ENCODE measurements at regions not wholly inside any gene's neighbourhood (a gene's known extent, or its start where the extent isn't known, plus 50 kb on each side); places are given as distances from the start of the nearest gene placed in this dataset.
A peak's percentile ranks its signal among the peaks of the same experiment; 100 is the strongest.

- Histone ChIP-seq H3K79me2 (ENCODE audit: control insufficient read depth, insufficient read depth, low read length) (no peaks in the 10 kb centered on the region), H3K4ac (ENCODE audit: low read depth, low read length) (no peak overlapping the region), H2BK15ac (replicated peaks; ENCODE audit: low read depth) (no peak overlapping the region), H2BK5ac (ENCODE audit: low read length) (no peak overlapping the region), H3K56ac (ENCODE audit: low read length) (no peak overlapping the region), H3K4me3 (ENCODE audit: low read length) (no peak overlapping the region), H3K18ac (ENCODE audit: low read length) (no peak overlapping the region), H3K23ac (ENCODE audit: low read length) (no peak overlapping the region), H3K79me1 (ENCODE audit: low read length) (no peaks in the 10 kb centered on the region), H3K27ac (ENCODE audit: low read depth, low read length) (no peak overlapping the region), H4K8ac (ENCODE audit: low read depth, low read length) (no peak overlapping the region), H3K36me3 (ENCODE audit: control insufficient read depth, insufficient read depth, low read length) (no peaks in the 10 kb centered on the region), H4K5ac (ENCODE audit: low read length) (no peak overlapping the region), H2AK5ac (ENCODE audit: low read length) (no peak overlapping the region), H3K4me2 (ENCODE audit: low read length) (no peak overlapping the region), H3K9ac (ENCODE audit: low read length) (no peak overlapping the region), H2BK120ac (ENCODE audit: low read depth, low read length) (no peak overlapping the region), H3K27me3 (ENCODE audit: insufficient read depth, low read length, poor library complexity) (no peaks in the 10 kb centered on the region), H3K4me1 (ENCODE audit: control insufficient read depth, low read depth, low read length) (peaks cover 10% of the 10 kb centered on the region)
- no peak for DNase-seq
- WGBS (ENCODE audit: extremely low coverage, insufficient coverage, low lambda C conversion rate): no CpG with 5 or more reads among the region's 11 CpGs
Measured at GRCh38 chr14:51396222-51396815, 156.3 kb downstream of the TMX1 start.

GRCh38 chr14:51398898-51399297 is 158.9 kb downstream of the TMX1 start:
- Histone ChIP-seq H3K4ac (ENCODE audit: low read depth, low read length) (no peak overlapping the region), H3K79me1 (ENCODE audit: low read length) (no peaks in the 10 kb centered on the region), H3K23ac (ENCODE audit: low read length) (no peak overlapping the region), H2AK5ac (ENCODE audit: low read length) (no peak overlapping the region), H3K27me3 (ENCODE audit: insufficient read depth, low read length, poor library complexity) (no peaks in the 10 kb centered on the region), H3K56ac (ENCODE audit: low read length) (peak overlapping the region; percentile 3), H2BK15ac (replicated peaks; ENCODE audit: low read depth) (no peak overlapping the region), H3K36me3 (ENCODE audit: control insufficient read depth, insufficient read depth, low read length) (no peaks in the 10 kb centered on the region), H3K27ac (ENCODE audit: low read depth, low read length) (no peak overlapping the region), H3K9ac (ENCODE audit: low read length) (no peak overlapping the region), H3K4me3 (ENCODE audit: low read length) (no peak overlapping the region), H4K8ac (ENCODE audit: low read depth, low read length) (no peak overlapping the region), H2BK120ac (ENCODE audit: low read depth, low read length) (no peak overlapping the region), H3K18ac (ENCODE audit: low read length) (no peak overlapping the region), H3K4me2 (ENCODE audit: low read length) (no peak overlapping the region), H3K79me2 (ENCODE audit: control insufficient read depth, insufficient read depth, low read length) (no peaks in the 10 kb centered on the region), H3K4me1 (ENCODE audit: control insufficient read depth, low read depth, low read length) (peaks cover 10% of the 10 kb centered on the region), H4K5ac (ENCODE audit: low read length) (no peak overlapping the region), H2BK5ac (ENCODE audit: low read length) (no peak overlapping the region)
- WGBS (ENCODE audit: extremely low coverage, insufficient coverage, low lambda C conversion rate): no CpG with 5 or more reads among the region's 4 CpGs
- peak; percentile 47 for DNase-seq

DNA sequence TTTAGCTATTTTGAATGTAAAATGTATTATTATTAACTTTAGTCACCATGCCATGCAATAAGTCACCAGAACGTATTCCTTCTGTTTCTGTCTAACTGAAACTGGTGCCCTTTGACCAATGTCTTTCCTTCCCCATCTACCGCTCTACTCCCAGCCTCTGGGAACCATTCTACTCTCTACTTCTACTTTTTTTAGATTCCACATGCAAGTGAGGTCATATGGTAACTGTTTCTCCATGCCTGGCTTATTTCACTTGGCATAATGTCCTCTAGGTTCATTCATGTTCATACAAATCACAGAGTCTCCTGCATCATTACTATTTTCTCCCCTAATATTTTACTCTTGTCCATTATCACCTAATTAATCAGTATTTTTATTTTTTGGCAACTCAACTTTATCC is 160.1 kb downstream of the TMX1 start:
- Histone ChIP-seq H2BK15ac (replicated peaks; ENCODE audit: low read depth) (no peak overlapping the region), H2AK5ac (ENCODE audit: low read length) (no peak overlapping the region), H3K79me2 (ENCODE audit: control insufficient read depth, insufficient read depth, low read length) (no peaks in the 10 kb centered on the region), H3K27ac (ENCODE audit: low read depth, low read length) (no peak overlapping the region), H3K18ac (ENCODE audit: low read length) (no peak overlapping the region), H3K36me3 (ENCODE audit: control insufficient read depth, insufficient read depth, low read length) (no peaks in the 10 kb centered on the region), H3K4me3 (ENCODE audit: low read length) (no peak overlapping the region), H3K56ac (ENCODE audit: low read length) (no peak overlapping the region), H3K23ac (ENCODE audit: low read length) (no peak overlapping the region), H3K4ac (ENCODE audit: low read depth, low read length) (no peak overlapping the region), H3K79me1 (ENCODE audit: low read length) (no peaks in the 10 kb centered on the region), H2BK120ac (ENCODE audit: low read depth, low read length) (no peak overlapping the region), H4K5ac (ENCODE audit: low read length) (no peak overlapping the region), H3K4me2 (ENCODE audit: low read length) (no peak overlapping the region), H3K9ac (ENCODE audit: low read length) (no peak overlapping the region), H3K27me3 (ENCODE audit: insufficient read depth, low read length, poor library complexity) (no peaks in the 10 kb centered on the region), H4K8ac (ENCODE audit: low read depth, low read length) (no peak overlapping the region), H3K4me1 (ENCODE audit: control insufficient read depth, low read depth, low read length) (peaks cover 3% of the 10 kb centered on the region), H2BK5ac (ENCODE audit: low read length) (no peak overlapping the region)
- no CpG with 5 or more reads among the region's 2 CpGs for WGBS (ENCODE audit: extremely low coverage, insufficient coverage, low lambda C conversion rate)
- no peak for DNase-seq

GRCh38 chr14:51401272-51401671 is 161.2 kb downstream of the TMX1 start:
- no peak overlapping the region for H3K4me2 ChIP-seq (ENCODE audit: low read length)
- no peaks in the 10 kb centered on the region for H3K36me3 ChIP-seq (ENCODE audit: control insufficient read depth, insufficient read depth, low read length)
- H3K79me2 ChIP-seq (ENCODE audit: control insufficient read depth, insufficient read depth, low read length): no peaks in the 10 kb centered on the region
- no peak overlapping the region for H3K27ac ChIP-seq (ENCODE audit: low read depth, low read length)
- no peak overlapping the region for H2AK5ac ChIP-seq (ENCODE audit: low read length)
- no peak overlapping the region for H2BK120ac ChIP-seq (ENCODE audit: low read depth, low read length)
- no CpG with 5 or more reads among the region's 2 CpGs for WGBS (ENCODE audit: extremely low coverage, insufficient coverage, low lambda C conversion rate)
- H3K27me3 ChIP-seq (ENCODE audit: insufficient read depth, low read length, poor library complexity): no peaks in the 10 kb centered on the region
- H4K5ac ChIP-seq (ENCODE audit: low read length): no peak overlapping the region
- no peak overlapping the region for H4K8ac ChIP-seq (ENCODE audit: low read depth, low read length)
- DNase-seq: no peak
- H3K79me1 ChIP-seq (ENCODE audit: low read length): no peaks in the 10 kb centered on the region
- H3K4me1 ChIP-seq (ENCODE audit: control insufficient read depth, low read depth, low read length): no peaks in the 10 kb centered on the region
- H3K4me3 ChIP-seq (ENCODE audit: low read length): no peak overlapping the region
- H2BK15ac ChIP-seq (replicated peaks; ENCODE audit: low read depth): no peak overlapping the region
- H2BK5ac ChIP-seq (ENCODE audit: low read length): no peak overlapping the region
- no peak overlapping the region for H3K9ac ChIP-seq (ENCODE audit: low read length)
- H3K23ac ChIP-seq (ENCODE audit: low read length): no peak overlapping the region
- no peak overlapping the region for H3K4ac ChIP-seq (ENCODE audit: low read depth, low read length)
- no peak overlapping the region for H3K56ac ChIP-seq (ENCODE audit: low read length)
- no peak overlapping the region for H3K18ac ChIP-seq (ENCODE audit: low read length)

- H3K18ac ChIP-seq (ENCODE audit: low read length): no peak overlapping the region
Measured at GRCh38 chr14:51401756-51402155, 161.7 kb downstream of the TMX1 start.

DNA sequence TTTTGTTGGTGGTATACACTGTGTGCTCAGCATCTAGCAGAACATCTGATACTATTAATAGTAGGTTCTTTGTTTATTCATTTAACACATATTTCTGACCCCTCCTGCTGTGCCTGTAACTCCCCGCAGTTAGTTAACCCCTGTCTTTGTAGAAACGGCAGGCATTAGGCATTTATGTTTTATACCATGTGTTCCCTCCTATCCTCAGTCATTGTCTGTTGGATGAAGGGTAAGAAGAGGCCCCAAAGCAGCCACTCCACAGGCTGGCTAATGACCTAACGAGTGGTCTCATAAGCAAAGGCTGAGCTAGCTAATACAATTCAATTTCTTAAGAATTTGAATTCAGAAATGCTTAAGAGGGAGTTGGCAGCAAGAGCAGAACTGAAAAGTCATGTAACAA is 170.8 kb downstream of the TMX1 start:
- no peak overlapping the region for H2BK5ac ChIP-seq (ENCODE audit: low read length)
- no peaks in the 10 kb centered on the region for H3K27me3 ChIP-seq (ENCODE audit: insufficient read depth, low read length, poor library complexity)
- DNase-seq: no peak
- no peak overlapping the region for H3K18ac ChIP-seq (ENCODE audit: low read length)
- no peaks in the 10 kb centered on the region for H3K79me2 ChIP-seq (ENCODE audit: control insufficient read depth, insufficient read depth, low read length)
- H3K79me1 ChIP-seq (ENCODE audit: low read length): no peaks in the 10 kb centered on the region
- H4K5ac ChIP-seq (ENCODE audit: low read length): no peak overlapping the region
- no peak overlapping the region for H3K9ac ChIP-seq (ENCODE audit: low read length)
- H2BK120ac ChIP-seq (ENCODE audit: low read depth, low read length): no peak overlapping the region
- no peak overlapping the region for H3K4me3 ChIP-seq (ENCODE audit: low read length)
- H2BK15ac ChIP-seq (replicated peaks; ENCODE audit: low read depth): no peak overlapping the region
- no peak overlapping the region for H3K56ac ChIP-seq (ENCODE audit: low read length)
- H3K36me3 ChIP-seq (ENCODE audit: control insufficient read depth, insufficient read depth, low read length): no peaks in the 10 kb centered on the region
- H4K8ac ChIP-seq (ENCODE audit: low read depth, low read length): no peak overlapping the region
- no peak overlapping the region for H3K4me2 ChIP-seq (ENCODE audit: low read length)
- no peak overlapping the region for H3K23ac ChIP-seq (ENCODE audit: low read length)
- no peak overlapping the region for H3K27ac ChIP-seq (ENCODE audit: low read depth, low read length)
- no peaks in the 10 kb centered on the region for H3K4me1 ChIP-seq (ENCODE audit: control insufficient read depth, low read depth, low read length)
- no peak overlapping the region for H2AK5ac ChIP-seq (ENCODE audit: low read length)
- H3K4ac ChIP-seq (ENCODE audit: low read depth, low read length): no peak overlapping the region
- WGBS (ENCODE audit: extremely low coverage, insufficient coverage, low lambda C conversion rate): no CpG with 5 or more reads among the region's 3 CpGs

More at GRCh38 chr14:51401756-51402155, 161.7 kb downstream of the TMX1 start:
- DNase-seq: no peak
- H3K4ac ChIP-seq (ENCODE audit: low read depth, low read length): no peak overlapping the region
- no peaks in the 10 kb centered on the region for H3K4me1 ChIP-seq (ENCODE audit: control insufficient read depth, low read depth, low read length)
- WGBS (ENCODE audit: extremely low coverage, insufficient coverage, low lambda C conversion rate): no CpG with 5 or more reads among the region's 2 CpGs
- H3K23ac ChIP-seq (ENCODE audit: low read length): no peak overlapping the region
- no peak overlapping the region for H3K56ac ChIP-seq (ENCODE audit: low read length)
- no peaks in the 10 kb centered on the region for H3K79me2 ChIP-seq (ENCODE audit: control insufficient read depth, insufficient read depth, low read length)
- H3K79me1 ChIP-seq (ENCODE audit: low read length): no peaks in the 10 kb centered on the region
- no peak overlapping the region for H2BK120ac ChIP-seq (ENCODE audit: low read depth, low read length)
- no peak overlapping the region for H3K27ac ChIP-seq (ENCODE audit: low read depth, low read length)
- H2BK15ac ChIP-seq (replicated peaks; ENCODE audit: low read depth): no peak overlapping the region
- H3K27me3 ChIP-seq (ENCODE audit: insufficient read depth, low read length, poor library complexity): no peaks in the 10 kb centered on the region
- no peaks in the 10 kb centered on the region for H3K36me3 ChIP-seq (ENCODE audit: control insufficient read depth, insufficient read depth, low read length)
- H3K4me2 ChIP-seq (ENCODE audit: low read length): no peak overlapping the region
- H3K9ac ChIP-seq (ENCODE audit: low read length): no peak overlapping the region
- no peak overlapping the region for H4K5ac ChIP-seq (ENCODE audit: low read length)
- H2BK5ac ChIP-seq (ENCODE audit: low read length): no peak overlapping the region
- H2AK5ac ChIP-seq (ENCODE audit: low read length): no peak overlapping the region
- H3K4me3 ChIP-seq (ENCODE audit: low read length): no peak overlapping the region
- no peak overlapping the region for H4K8ac ChIP-seq (ENCODE audit: low read depth, low read length)
